ENCODE measurements at regions not wholly inside any gene's neighbourhood (a gene's known extent, or its start where the extent isn't known, plus 50 kb on each side); places are given as distances from the start of the nearest gene placed in this dataset.
"Not testable (repeated sequence)": the region's sequence is repeated elsewhere in the genome, so short reads cannot be mapped to it uniquely, and the experiment has no call there.

GRCh38 chr3:67937498-67938118 lies 283.2 kb upstream of the SUCLG2 start:
- no peaks in the 10 kb centered on the region for H3F3A ChIP-seq (ENCODE audit: insufficient read depth, low read length)
- no peak overlapping the region for H3K4me2 ChIP-seq (ENCODE audit: low read length)
- H3K9me2 ChIP-seq (ENCODE audit: low read depth, low read length) = no peaks in the 10 kb centered on the region
- no peaks in the 10 kb centered on the region for H3K27me3 ChIP-seq (ENCODE audit: insufficient read depth, low read length)
- H3K4me1 ChIP-seq (ENCODE audit: insufficient read depth, low read length, severe bottlenecking) = no peaks in the 10 kb centered on the region
- H4K20me1 ChIP-seq (ENCODE audit: insufficient read depth, low read length) = no peaks in the 10 kb centered on the region
- H3K36me3 ChIP-seq (ENCODE audit: insufficient read depth, low read length) = no peaks in the 10 kb centered on the region
- H2AFZ ChIP-seq (ENCODE audit: low read length) = no peak overlapping the region
- H3K4me3 ChIP-seq (ENCODE audit: low read depth, low read length, poor library complexity, severe bottlenecking) = no peak overlapping the region
- no peak overlapping the region for H3K27ac ChIP-seq (ENCODE audit: low read depth, low read length, poor library complexity, severe bottlenecking)
- no peaks in the 10 kb centered on the region for H3K79me2 ChIP-seq (ENCODE audit: insufficient read depth, low read length)
- 0 out of 2 replicates have a peak, but pooled peaks cover 5% of the 10 kb centered on the region for H3K9me3 ChIP-seq (ENCODE audit: low read length)
- no peak overlapping the region for H3K9ac ChIP-seq (ENCODE audit: low read length)
- no peak for TF ChIP-seq EZH2 (IDR thresholded peaks at IDR 0.05; ENCODE audit: borderline replicate concordance, low read length)
- TF ChIP-seq CTCF (IDR thresholded peaks at IDR 0.05; ENCODE audit: low read length) = no peak

- not testable (repeated sequence) for H3K4me2 ChIP-seq (ENCODE audit: low read length); H3K9me3 ChIP-seq (ENCODE audit: low read length); H3K9ac ChIP-seq (ENCODE audit: low read length); H4K20me1 ChIP-seq (ENCODE audit: insufficient read depth, low read length); H3K4me1 ChIP-seq (ENCODE audit: insufficient read depth, low read length, severe bottlenecking); H3K27me3 ChIP-seq (ENCODE audit: insufficient read depth, low read length); H3K4me3 ChIP-seq (ENCODE audit: low read depth, low read length, poor library complexity, severe bottlenecking); H3K36me3 ChIP-seq (ENCODE audit: insufficient read depth, low read length); H3F3A ChIP-seq (ENCODE audit: insufficient read depth, low read length); H2AFZ ChIP-seq (ENCODE audit: low read length); H3K79me2 ChIP-seq (ENCODE audit: insufficient read depth, low read length); H3K27ac ChIP-seq (ENCODE audit: low read depth, low read length, poor library complexity, severe bottlenecking); H3K9me2 ChIP-seq (ENCODE audit: low read depth, low read length)
These were observed 276.0 kb upstream of the SUCLG2 start for GRCh38 chr3:67930394-67930793.

- H3K4me2 ChIP-seq (ENCODE audit: low read length) = no peak overlapping the region
- H3F3A ChIP-seq (ENCODE audit: insufficient read depth, low read length) = no peaks in the 10 kb centered on the region
- H3K9me2 ChIP-seq (ENCODE audit: low read depth, low read length) = no peaks in the 10 kb centered on the region
- no peaks in the 10 kb centered on the region for H4K20me1 ChIP-seq (ENCODE audit: insufficient read depth, low read length)
- H3K4me3 ChIP-seq (ENCODE audit: low read depth, low read length, poor library complexity, severe bottlenecking) = no peak overlapping the region
- no peaks in the 10 kb centered on the region for H3K36me3 ChIP-seq (ENCODE audit: insufficient read depth, low read length)
- no peak overlapping the region for H3K9ac ChIP-seq (ENCODE audit: low read length)
- no peaks in the 10 kb centered on the region for H3K4me1 ChIP-seq (ENCODE audit: insufficient read depth, low read length, severe bottlenecking)
- TF ChIP-seq EZH2 (IDR thresholded peaks at IDR 0.05; ENCODE audit: borderline replicate concordance, low read length) = no peak
- TF ChIP-seq CTCF (IDR thresholded peaks at IDR 0.05; ENCODE audit: low read length) = no peak
- H3K27ac ChIP-seq (ENCODE audit: low read depth, low read length, poor library complexity, severe bottlenecking) = no peak overlapping the region
- H3K27me3 ChIP-seq (ENCODE audit: insufficient read depth, low read length) = no peaks in the 10 kb centered on the region
- H3K79me2 ChIP-seq (ENCODE audit: insufficient read depth, low read length) = no peaks in the 10 kb centered on the region
- no peak overlapping the region for H2AFZ ChIP-seq (ENCODE audit: low read length)
- H3K9me3 ChIP-seq (ENCODE audit: low read length) = no peaks in the 10 kb centered on the region
These were observed 269.4 kb upstream of the SUCLG2 start for GRCh38 chr3:67923796-67924195.

- Histone ChIP-seq H3K4me1 (ENCODE audit: insufficient read depth, low read length, severe bottlenecking) (no peaks in the 10 kb centered on the region), H3K9me2 (ENCODE audit: low read depth, low read length) (no peaks in the 10 kb centered on the region), H3K79me2 (ENCODE audit: insufficient read depth, low read length) (no peaks in the 10 kb centered on the region), H2AFZ (ENCODE audit: low read length) (no peak overlapping the region), H3K4me3 (ENCODE audit: low read depth, low read length, poor library complexity, severe bottlenecking) (no peak overlapping the region), H3F3A (ENCODE audit: insufficient read depth, low read length) (no peaks in the 10 kb centered on the region), H4K20me1 (ENCODE audit: insufficient read depth, low read length) (no peaks in the 10 kb centered on the region), H3K27me3 (ENCODE audit: insufficient read depth, low read length) (no peaks in the 10 kb centered on the region), H3K36me3 (ENCODE audit: insufficient read depth, low read length) (no peaks in the 10 kb centered on the region), H3K9me3 (ENCODE audit: low read length) (no peaks in the 10 kb centered on the region), H3K4me2 (ENCODE audit: low read length) (no peak overlapping the region), H3K9ac (ENCODE audit: low read length) (no peak overlapping the region), H3K27ac (ENCODE audit: low read depth, low read length, poor library complexity, severe bottlenecking) (no peak overlapping the region)
- no peak for TF ChIP-seq CTCF (IDR thresholded peaks at IDR 0.05; ENCODE audit: low read length)
- TF ChIP-seq EZH2 (IDR thresholded peaks at IDR 0.05; ENCODE audit: borderline replicate concordance, low read length) = no peak
These were observed 266.6 kb upstream of the SUCLG2 start for GRCh38 chr3:67920969-67921368.

Measured in OCI-LY1 (cell line).